ENCODE measurements at regions not wholly inside any gene's neighbourhood (a gene's known extent, or its start where the extent isn't known, plus 50 kb on each side); places are given as distances from the start of the nearest gene placed in this dataset.
"Not testable (repeated sequence)": the region's sequence is repeated elsewhere in the genome, so short reads cannot be mapped to it uniquely, and the experiment has no call there.

DNA sequence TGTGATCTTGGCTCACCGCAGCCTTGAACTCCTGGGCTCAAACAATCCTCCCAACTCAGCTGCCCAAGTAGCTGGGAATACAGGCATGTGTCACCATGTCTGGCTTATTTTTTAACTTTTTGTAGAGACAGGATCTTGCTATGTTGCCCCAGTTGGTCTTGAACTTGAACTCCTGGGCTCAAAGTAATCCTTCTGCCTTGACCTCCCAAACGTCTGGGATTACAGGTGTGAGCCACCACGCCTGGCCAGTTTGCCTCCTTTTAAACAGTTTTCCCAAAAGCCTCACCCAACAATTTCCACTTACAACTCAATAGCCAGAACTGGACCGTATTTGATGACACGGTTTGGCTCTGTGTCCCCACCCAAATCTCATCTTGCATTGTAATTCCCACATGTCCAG lies 85.4 kb upstream of the FOXN2 start:
- no peak for DNase-seq

DNA sequence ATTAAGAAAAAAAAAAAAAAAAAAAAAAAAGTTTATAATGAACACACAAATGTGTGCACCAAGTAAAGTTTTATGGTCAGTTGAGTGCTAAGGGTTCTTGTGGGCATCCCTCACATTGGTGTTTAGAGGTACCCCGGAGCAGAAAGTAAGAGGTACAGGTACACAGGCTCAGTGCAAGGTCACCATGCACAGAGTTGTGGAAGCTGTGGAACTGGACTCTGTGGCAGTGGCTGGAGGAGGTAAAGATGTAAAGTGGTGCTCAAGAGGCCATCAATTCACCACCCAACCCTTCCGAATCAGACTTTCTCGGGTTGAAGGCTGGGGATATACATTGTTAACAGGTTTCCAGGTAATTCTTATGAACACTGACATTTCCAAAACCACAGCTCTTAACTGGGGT lies 83.6 kb upstream of the FOXN2 start:
- DNase-seq: no peak

DNA sequence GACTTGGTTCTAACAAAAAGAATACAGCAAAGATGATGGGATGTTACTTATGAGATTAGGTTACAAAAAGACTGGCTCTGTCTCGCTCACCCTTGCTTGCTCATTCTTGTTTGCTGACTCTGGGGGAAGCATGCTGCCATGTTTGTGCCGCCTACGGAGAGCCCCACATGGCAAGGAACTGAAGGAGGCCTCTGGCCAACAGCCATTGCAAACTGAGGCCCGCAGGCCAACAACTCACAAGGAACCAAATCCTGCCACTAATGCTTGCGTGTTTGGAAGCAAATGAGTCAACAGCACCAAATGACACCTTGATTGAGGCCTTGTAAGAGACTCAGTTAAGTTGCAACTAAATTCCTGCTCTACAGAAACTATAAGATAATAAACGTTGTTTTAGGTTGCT lies 82.1 kb upstream of the FOXN2 start:
- DNase-seq: no peak

DNA sequence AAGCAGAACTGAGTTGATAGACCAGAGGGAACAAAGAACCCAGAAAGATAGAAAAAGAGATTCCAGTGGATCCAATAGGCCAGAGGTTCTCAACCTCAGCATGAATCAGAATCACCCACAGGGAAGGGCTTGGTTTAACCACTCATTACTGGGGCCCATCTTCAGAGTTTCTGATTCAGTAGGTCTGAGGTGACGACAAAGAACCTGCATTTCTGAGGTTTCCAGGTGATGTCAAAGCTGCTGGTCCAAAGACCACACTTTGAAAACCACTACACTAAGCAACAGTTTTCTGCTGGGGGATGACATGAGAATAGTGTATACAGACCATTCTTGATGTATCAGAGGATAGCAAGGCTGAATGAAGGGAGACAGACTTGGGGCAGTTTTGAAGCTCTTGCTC lies 81.5 kb upstream of the FOXN2 start:
- no peak for DNase-seq

DNA sequence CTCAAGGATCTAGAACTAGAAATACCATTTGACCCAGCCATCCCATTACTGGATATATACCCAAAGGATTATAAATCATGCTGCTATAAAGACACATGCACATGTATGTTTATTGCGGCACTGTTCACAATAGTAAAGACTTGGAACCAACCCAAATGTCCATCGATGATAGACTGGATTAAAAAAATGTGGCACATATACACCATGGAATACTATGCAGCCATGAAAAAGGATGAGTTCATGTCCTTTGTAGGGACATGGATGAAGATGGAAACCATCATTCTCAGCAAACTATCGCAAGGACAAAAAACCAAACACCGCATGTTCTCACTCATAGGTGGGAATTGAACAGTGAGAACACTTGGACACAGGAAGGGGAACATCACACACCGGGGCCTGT lies 80.7 kb upstream of the FOXN2 start:
- not testable (repeated sequence) for DNase-seq

DNA sequence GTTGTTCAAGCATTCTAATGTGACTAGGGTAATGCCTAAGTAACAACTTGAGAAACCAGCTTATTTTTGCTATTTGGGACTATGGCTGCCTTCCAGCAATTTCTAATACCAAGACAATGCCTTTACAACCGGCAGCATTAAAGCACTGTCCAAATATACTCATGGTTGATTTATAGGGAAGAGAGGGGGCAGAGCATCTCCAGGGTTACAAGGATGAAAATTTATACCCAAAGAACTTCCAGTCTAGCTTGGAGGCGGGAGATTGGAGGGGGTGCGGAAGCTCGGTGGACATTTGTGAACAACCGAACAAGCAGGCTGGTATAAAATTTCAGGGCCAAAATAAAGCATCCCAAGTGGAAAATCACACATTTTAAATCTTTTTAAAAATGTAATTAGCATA lies 79.4 kb upstream of the FOXN2 start:
- DNase-seq: no peak

DNA sequence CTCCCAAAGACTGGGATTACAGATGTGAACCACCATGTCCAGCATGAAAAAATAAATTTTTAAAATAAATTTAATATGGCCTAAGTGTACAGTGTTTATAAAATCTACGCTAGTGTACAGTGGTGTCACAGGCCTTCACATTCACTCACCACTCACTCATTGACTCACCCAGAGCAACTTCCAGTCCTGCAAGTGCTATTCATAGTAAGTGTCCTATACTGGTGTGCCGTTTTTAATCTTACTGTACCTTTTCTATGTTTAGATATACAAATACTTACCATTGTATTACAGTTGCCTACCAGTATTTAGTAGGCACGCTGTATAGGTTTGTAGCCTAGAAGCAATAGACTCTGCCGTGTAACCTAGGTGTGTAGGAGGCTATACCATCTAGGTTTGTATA lies 76.1 kb upstream of the FOXN2 start:
- no peak for DNase-seq

DNA sequence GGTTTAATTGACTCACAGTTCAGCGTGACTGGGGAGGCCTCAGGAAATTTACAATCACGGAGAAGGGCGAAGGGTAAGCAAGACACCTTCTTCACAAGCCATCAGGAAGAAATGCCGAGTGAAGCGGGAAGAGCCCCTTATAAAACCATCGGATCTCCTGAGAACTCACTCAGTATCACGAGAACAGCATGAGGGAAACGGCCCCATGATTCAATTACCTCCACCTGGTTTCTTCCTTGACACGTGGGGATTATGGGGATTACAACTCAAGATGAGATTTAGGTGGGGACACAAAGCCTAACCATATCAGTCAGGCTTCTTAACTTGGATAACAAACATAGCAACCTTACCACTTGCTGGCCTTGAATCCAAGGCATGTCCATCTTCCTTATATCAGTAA lies 73.6 kb upstream of the FOXN2 start:
- DNase-seq: no peak

DNA sequence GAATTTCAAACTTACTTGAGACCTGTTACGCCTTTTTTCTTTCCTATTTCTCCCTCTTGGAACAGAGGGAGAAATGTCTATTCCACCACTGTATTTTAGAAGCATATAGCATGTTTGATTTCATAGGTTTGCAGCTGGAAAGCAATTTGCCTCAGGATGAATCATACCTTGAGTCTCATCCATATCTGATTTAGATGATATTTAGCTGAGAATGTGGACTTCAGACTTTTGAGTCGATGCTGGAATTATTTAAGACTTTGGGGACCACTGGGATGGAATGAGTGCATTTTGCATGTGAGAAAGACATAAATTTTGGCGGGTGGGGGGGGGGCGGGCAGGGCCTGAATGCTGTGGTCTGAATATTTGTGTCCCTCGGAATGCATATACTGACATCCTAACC lies 67.3 kb upstream of the FOXN2 start:
- no peak for DNase-seq

DNA sequence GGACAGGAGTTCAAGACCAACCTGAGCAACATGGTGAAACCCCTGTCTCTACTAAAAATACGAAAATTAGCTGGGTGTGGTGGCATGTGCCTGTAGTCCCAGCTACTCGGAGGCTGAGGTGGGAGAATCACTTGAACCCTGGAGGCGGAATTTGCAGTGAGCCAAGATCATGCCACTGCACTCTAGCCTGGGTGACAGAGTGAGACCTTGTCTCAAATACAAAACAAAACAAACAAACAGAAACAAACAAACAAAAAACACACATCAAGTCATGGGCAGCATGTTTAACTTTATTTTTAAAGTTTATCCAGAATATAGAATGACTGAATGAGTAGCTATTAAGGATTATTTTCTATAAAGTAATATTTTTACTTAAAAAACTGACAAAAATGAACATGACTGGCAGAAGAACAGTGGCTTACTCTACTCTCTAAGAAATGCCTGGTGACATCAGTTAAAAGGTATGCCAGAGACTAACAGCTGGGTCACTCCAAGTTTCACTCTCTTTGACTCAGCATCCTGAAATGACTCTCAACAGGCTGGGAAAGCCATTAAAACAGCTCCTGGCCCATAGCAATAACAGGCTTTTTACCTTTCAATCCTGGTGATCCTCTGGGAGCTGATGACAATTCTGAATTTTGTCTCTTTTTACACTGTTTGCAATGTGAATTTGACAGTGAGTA lies 66.1 kb upstream of the FOXN2 start:
- no peak for DNase-seq

DNA sequence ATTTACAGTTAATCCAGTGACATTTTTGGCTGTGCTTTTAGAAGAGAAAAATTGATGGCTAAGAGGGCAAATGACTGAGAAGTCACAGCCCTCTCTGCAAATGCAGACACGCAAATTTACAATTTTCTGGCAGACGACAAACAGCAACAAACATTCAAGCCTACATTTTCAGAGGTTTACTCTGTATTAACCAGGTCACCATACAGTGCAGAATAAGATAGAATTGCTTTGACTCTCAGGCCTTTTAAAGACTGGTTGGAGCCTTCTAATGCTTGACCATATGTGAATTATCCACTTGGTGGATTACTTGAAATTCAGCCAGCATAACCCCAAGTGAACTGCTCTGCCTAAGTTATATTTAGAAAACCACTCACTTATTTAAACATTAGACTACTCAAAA lies 65.5 kb upstream of the FOXN2 start:
- DNase-seq: no peak

DNA sequence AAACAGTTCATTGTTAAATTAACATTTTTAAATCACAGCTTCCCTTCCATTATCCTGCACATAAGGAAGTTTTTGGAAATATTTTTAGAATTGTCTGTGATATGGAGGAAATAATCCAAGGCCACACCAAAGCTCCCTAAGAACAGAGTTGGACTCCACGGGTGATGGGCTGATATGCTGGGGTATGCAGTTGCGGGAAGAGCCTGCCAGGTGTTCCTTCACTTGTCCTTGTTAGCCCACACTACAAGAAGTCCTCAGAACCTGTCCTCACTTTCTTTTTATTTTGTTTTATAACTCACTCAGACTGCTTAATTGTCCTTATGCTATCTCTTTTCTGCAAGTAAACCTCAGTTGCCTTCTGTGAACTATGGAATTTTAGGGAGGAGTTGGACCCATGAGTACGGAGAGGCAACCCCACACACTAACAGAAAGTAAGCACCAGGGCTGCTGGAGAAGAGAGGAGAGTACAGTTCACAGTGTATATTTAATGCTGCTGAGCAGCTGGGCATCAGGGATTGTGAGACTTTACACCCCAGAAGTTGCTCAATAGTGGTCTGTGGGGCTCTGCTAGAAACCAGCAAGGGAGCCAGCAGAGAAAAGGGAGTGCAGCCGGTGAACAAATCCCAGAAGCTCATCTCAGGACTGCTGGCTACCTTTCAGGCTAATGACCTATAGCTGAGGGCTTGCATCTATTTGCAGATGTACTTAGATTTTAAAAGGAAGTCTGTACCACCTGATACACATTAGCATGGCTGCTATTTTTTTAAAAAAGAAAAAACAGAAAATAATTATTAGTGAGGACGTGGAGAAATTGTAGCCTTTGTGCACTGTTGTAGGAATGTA lies 64.6 kb upstream of the FOXN2 start:
- no peak for DNase-seq

DNA sequence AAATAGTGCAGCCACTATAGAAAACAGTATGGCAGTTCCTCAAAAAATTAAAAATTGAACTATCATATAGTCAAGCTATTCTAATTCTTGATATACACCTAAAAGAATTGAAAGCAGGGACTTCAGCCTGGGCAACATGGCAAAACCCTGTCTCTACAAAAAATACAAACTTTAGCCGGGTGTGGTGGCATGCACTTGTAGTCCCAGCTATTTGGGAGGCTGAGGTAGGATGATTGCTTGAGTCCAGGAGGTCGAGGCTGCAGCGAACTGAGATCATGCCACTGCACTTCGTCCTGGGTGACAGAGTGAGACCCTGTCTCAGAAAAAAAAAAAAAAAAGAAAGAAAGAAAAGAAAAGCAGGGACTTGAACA lies 64.0 kb upstream of the FOXN2 start:
- DNase-seq: no peak

DNA sequence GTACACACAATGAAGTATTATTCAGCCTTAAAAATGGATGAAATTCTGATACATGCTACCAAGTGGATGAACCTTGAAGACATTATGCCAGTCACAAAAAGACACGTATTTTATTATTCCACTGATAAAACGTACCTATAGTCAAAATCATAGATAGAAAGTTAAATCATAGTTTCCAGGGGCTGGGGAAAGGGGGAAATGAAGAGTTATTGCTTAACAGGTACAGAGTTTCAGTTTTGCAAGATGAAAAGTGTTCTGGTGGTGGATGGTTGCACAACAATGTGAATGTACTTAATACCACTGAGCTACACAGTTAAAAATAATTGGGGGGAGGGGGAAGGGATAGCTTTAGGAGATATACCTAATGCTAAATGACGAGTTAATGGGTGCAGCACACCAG lies 63.5 kb upstream of the FOXN2 start:
- no peak for DNase-seq

DNA sequence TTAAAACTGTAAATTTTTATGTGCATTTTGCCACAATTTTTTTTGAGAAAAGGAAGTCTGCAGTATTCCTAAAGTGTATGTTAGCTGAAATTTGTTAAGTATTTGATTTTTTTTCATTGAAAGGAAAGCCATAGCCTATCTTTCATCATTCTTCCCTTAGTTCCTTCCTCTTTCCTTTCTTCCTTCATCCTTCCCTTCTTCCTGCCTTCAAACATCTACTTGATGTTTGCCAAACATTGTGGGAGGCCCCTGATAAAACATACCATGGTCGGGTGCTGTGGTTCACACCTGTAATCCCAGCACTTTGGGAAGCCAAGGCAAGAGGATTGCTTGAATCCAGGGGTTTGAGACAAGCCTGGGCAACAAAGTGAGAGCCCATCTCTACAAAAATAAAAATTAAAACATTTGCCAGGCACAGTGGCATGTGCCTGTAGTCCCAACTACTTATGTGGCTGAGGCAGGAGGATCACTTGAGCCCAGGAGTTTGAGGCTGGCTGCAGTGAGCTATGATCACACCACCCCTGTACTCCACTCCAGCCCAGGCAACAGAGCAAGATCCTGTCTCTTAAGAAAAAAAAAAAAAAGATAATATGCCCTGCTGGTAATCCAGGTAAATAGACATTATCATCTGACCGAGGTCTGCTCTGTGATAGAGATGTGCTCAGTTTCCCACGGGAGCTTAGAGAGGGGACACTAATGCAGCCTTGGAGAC lies 62.9 kb upstream of the FOXN2 start:
- no peak for DNase-seq

DNA sequence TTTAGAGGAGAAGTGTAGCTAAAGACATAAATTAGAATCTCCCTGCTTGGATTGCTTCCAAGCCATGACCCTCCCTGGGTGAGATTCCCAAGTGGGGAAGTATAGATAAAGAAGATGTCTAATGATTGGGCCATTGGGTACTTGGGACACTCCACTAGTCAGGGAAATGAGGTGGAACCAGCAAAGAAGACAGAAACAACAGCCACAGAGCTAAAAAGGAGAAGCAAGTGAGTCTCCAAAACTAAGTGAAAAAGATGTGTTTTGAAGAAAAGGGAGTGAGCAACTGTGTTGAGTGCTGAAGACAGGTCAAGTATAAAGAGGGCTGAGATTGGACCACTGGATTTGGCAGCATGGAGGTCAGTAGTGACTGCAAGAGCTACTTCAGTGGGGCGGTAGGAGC lies 61.2 kb upstream of the FOXN2 start:
- no peak for DNase-seq

DNA sequence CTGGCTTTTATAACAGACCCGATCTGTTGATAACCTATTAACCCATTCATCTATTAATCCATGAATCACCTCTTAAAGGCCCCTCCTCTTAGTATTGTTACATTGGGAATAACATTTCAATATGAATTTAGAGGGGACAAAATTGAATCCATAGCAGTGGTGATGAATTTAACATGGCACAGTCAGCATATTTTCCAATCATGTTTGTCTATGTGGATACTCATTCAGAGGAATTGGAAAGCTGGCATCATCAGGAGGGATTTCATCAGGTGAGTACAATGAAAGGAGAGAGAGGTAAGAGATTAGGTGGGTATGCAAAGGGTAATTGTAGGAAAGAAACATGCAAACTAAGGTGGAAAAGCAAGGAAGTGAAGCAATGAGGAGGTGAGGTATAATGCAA lies 59.6 kb upstream of the FOXN2 start:
- DNase-seq: no peak

DNA sequence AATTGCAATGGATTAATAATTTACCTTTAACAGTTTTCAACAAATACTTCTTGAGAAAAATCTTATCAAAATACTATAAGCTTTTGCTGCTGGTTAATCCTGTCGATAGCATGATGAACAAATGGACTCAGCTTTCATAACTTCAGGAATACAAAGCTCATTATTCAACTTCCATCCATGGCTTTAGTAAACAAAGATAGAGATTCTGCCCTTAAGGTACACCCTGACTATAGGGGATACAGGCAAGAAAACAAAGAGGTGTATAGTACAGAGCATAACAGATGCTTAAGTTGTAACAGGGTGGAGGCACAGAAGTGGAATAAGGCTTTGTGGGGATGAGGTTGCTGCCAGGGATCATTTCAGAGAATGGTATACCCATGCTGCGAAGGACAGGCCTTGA lies 57.0 kb upstream of the FOXN2 start:
- no peak for DNase-seq

DNA sequence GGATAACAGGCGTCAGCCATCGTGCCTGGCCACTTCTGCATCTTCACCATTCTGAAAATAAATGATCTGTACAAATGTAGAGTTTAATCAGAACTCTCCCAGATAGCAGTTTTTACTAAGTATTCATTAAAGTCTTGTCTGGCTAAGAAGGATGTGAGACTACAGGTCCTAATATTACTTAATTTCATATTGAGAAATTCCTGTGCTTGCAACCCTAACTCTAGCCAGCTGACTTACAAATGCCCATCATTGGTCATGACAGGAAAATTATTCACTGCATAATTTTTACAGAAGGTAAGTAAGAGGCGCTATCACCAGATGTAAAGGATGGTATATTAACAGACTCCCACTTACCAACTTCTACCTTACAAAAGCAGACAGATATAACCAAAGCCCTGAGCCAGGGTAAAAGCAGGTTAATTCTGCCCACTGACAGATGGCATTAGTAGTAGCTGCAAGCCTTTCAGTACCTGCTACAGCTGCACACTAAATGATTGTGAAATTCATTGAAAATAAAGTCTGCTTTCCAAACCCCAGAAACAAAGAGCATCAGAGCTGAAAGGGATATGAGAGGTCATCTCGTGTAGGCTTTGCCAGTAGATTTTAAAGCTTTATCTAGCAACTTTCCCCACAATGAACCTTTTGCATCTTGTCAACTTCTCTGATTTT lies 55.9 kb upstream of the FOXN2 start:
- no peak for DNase-seq

DNA sequence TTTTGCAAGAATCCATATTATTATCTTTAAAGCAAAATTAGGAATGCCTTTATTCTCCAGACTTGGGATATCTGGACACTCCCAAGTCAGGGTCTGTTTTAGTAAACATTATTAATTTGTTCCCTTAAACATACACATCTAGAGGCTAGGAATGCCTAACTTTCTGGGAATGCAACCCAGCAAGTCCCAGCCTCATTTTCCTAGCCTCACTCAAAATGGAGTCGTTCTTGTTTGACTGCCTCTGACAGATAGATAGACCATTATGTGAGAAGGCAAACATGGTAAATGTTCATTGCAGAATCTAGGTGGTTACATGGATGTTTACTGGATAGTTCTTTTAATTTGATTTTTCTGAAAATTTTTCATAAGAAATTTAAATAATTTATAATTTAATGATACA lies 54.7 kb upstream of the FOXN2 start:
- no peak for DNase-seq

DNA sequence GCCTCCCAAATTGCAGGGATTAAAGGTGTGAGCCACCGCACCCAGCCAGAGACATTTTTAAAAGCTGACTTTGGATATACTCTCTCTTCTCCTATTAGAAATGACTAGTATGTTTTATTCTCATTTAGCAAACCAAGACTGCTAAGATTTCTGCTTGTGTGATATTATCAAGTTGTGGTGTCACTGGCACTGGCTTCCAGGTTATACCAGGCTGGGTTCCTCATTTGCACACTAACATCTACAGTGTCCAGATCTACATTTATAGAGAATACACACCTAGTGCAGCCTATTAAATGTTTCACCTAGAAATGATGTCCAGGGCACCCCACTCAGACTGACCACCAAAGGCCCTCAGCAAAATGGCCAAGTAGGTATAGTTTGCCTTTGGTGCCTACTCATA lies 49.9 kb upstream of the FOXN2 start:
- no peak for DNase-seq

Data from activated naive CD4-positive, alpha-beta T cell treated with anti-CD3 and anti-CD28 coated beads, Interleukin-2, amount 50 U/mL, for 16 hours (primary cell).